ENCODE measurements at regions not wholly inside any gene's neighbourhood (a gene's known extent, or its start where the extent isn't known, plus 50 kb on each side); places are given as distances from the start of the nearest gene placed in this dataset.

DNA sequence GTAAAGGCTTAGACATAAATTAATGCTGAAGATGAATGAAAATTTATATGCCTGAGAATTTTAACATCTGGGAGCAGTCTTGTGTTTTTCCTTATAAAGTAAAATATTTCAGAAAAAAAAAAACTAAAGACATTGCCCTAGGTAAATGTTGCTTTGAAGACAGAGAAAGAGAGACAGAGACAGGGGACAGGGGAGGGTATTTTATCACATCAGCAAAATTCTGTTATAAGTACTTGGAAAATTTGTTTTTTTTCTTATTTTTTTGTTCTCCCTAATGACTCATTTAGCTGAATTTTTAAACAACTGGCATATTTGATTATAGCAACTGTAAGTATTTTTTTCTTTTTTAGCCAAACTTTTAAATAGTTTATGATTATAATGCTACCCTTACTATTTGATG, 1540.6 kb upstream of the GBE1 start:
- no peak for DNase-seq

DNA sequence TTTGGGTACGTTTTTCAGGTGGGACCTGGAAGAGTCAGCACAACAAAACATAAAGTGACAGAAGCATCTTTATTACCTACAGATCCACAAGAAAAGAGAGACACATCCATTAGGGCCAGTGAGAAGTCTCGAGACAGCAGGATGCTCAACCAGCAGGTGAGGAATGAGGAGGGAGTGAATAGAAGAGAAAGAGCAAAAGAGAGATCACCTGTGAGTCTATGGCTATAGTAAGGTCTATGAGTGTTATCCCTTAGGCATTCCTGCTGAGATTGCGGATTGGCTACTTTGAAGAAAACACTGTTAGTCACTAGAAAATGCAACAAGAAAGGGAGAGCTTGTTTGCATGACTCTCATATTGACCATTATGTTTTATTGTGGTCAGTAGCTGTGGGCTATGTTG, 1556.2 kb upstream of the GBE1 start:
- DNase-seq = no peak

DNA sequence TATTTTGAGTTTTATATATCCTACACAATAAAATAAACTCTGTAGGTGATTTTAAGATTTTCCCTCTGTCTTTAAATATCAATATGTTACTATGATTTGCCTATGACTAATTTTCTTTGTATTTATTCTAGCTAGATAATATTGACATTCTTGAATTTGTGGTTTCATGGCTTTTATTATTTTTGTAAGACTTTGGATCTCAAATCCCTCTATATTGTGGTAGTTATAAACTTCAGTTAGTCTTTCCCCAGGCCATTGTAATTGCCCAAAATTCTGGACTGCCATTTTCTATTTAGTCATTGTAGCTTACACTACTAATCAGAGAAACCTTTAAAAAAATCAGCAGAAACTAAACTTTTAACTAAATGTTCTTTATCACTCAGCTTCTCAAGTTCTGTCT, 1559.3 kb upstream of the GBE1 start:
- DNase-seq = no peak

DNA sequence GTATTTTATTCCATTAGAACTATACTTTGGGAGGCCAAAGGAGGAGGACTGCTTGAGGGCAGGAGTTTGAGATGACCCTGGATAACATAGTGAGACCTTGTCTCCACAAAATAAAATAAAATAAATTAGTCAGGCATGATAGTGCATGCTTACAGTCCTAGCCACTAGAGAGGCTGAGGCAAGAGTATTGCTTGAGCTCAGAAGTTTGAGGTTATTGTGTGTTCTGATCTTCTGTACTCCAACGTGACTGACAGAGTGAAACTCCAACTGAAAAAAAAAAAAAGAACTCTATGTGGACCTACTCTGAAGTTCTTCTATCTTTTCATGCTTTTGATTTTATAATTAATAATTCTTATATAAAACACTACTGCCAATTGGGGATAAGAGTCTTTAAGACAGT, 1560.0 kb upstream of the GBE1 start:
- DNase-seq = no peak

DNA sequence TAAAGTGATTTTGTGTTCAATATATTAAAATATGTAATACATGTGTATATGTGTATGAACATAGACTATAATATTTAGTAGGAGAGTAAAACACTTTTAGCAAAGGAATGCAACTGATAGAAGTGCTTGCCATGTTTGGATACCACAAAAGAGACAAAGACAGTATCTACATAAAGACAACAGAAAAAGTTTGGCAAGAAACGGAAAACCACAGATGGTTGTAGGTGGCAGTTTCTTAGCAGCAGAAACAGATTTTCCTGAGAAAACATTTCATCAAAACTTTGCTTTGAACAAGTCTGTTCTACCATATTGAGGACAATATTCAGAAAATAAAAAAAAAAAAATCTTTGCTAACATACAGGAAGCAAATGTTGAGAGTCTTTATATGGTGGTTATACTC, 1560.4 kb upstream of the GBE1 start:
- no peak for DNase-seq

DNA sequence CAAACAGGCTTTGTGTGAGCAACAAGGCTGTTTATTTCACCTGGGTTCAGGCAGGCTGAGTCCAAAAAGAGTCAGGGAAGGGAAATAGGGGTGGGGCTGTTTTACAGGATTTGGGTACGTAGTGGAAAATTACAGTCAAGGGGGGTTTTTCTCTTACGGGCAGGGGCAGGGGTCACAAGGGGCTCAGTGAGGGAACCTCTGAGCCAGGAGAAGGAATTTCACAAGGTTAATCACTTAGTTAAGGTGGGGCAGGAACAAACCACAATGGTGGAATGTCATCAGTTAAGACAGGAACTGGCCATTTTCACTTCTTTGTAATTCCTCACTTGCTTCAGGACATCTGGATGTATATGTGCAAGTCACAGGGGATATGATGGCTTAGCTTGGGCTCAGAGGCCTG, 1592.8 kb upstream of the GBE1 start:
- no peak for DNase-seq

DNA sequence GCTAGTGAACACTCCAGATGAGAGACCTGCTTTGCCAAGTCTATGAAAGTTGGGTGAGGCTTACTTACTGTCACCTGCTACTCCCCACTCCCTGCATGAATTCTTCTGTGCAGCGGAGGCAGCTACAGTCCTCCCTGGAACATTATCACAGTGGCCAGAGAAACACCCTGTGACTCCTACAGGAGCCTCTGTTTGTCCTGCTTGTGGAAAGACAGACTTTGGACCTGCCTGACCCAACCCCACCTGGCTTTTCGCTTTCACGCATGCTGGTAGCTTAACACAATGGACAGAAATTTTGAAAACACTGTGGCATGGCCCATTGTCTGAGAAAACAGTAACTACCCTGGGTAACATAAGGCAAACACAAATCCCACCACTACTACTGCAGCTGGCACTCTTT, 1565.5 kb upstream of the CADM2 start:
- no peak for DNase-seq

DNA sequence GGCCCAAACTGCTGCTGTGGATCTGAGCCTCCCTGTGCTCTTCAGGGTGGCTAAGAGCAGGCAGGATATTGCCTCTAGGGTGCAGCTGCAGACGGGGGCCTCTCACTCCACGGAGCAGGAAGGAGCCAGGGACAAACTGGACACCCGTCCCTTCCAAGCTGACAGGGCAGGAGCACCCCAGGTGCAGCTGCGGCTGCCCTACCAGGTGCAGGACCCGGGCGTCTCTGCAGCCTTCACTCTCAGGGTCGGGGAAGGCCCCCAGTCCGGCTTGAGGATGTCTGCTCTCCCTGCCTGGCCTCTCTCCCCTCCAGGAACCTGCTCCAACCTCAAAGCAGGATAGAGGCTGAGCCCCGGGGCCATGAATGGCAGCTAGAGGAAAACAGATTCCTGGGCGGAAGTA, 1554.9 kb upstream of the CADM2 start:
- DNase-seq = no peak

DNA sequence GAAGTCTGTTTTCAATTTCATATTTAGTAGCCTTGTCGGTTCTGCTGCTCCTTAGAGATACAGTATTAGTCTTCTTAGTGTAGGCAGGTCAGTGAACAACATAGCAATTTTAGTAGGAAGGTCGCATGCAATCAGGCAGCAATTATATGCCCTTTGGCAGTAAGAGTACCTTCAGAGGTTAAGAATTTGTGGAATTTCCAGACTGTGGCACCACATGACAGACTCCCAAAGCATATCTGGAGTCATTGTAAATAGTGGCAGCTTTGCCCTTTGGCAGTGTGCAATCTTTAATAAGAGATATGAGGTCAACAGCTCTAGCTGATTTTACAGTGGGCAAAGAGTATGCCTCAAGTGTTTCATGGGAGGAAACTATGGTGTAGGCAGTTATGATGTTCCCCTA, 1532.5 kb upstream of the CADM2 start:
- DNase-seq = no peak

DNA sequence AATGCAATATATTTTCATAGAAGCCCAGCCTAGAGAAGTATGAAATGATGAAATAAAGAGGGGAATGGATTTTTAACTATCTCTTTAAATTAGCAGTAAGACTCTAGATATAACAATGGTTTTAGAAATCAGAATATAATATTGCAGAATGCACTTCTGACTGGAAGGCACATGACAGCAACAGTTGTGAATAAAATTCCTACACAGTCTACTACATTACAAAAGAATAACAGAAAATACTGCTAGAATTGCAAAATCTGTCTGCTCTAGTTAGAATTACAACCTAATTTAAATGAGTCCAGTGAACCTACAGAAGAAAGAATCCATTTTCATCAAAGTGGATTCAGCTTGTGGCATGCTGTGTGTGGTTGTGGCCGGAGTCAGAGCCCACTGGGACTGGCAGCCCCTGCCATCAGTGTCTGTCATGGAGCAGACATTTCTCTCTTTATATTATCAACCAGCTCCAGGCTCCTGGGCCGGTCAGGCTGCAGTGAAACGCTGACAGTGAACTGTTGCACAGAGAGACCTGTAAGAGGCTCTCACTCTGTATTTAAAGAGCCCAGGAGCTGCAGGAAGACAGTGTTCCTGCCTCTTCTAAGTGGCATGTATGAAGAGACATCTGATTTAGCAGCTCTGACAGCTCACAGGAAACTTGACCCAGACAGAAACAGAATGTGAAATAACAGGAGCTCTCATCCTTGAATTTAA, 1523.8 kb upstream of the CADM2 start:
- DNase-seq = no peak

DNA sequence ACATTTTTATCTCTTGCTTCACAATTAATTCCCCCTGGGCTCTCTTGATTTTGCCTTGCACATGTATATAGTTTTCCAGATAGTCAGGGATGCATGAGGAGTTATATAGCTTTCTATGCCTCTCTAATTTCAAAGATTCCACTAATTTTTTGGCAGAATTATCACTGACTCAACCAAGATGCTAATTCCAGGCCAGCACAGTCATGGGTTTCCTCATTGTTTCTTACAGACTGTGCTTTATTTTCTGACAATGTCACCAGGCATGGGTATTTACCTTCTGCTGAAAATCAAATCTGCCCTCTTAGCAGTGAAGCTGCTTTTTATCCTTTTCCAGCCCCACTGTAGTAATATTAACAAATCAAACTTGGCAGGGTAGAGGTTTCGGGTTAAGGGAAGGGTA, 1520.6 kb upstream of the CADM2 start:
- DNase-seq = no peak

DNA sequence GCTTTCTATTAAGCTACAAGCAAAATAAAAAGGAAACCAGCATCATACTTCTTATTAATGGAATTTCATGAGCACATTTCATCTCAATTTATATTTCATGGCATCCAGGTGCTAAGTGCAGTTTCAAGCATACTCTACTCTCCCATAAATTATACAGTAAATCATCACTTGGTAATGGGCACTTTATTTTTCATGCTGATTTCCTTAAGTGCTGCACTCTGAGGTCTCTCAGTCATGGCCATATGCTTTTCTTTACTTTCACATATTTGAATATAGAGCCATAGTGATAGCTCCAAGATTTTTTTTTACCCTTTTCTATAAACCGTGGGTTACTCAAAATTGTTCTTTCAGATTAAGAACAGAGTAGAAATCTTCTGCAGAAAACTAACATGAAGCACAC, 1505.7 kb upstream of the CADM2 start:
- DNase-seq = no peak

DNA sequence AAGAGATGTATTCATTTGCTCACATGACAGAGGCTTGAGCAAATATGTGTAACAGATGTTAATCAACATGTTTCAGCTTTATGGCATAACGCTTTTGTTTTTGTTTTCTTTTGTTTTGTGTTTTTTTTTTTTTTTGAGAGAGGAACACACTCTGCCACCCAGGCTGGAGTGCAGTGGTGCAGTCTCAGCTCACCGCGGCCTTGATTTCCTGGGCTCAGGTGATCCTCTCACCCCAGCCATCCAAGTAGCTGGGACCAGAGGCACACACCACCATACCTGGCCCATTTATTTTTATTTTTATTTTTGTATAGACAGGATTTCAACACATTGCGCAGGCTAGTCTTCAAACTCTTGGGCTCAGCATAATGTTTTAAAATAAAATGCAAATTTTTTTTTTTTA, 1504.4 kb upstream of the CADM2 start:
- no peak for DNase-seq

DNA sequence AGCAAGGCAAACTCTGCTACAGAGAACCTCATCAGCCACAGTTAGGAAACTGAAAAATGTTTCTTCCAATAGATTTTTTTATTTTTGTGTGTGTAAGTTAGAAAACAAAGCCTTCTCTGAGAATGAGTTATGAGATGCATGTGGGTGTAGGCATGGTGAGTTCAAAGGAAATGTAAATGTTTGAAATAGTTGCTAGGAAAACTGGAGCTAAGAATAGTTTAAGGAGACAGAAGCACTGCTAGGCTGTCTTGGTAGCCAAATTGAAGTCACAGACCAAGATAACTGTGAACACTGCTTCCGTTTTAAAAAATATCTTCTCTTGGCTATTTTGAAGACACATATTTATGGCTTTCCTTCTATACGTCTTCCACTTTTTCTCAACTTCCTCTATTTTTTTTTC, 1501.2 kb upstream of the CADM2 start:
- DNase-seq = peak; percentile 31

DNA sequence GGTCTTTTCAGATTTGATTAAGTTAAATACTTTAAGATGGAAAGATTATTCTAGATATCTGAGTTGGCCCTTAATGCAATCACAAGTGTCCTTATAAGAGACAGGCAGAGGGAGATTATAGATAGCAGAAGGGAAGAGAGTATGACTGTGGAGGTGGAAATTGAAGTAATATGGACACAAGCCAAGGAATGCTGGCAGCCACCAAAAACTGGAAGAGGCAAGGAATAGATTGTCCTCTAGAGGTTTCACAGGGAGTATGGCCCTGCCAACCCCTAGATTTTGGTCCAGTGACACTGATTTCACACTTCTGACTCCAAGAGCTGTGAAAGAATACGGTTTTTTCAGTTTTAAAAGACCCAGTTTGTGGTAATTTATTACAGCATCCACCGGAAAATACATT, 1498.7 kb upstream of the CADM2 start:
- no peak for DNase-seq

DNA sequence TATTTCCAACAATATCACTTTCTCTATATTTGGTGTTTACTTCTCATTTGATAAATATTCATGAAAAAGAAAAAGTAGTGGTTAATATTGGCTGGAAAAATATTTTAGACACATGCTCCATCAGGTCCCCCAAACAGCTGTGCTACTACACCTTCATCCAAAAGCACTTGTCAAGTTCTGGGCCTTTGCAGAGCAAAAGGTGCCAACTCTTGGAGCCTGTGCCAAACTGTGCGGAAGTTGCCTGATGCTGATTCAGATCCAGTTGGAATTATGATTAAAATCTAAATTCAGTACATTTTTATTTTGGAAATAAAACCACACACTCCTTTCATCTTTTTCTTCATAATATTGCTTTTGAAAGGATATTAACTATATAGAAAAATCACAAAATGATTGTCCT, 1497.4 kb upstream of the CADM2 start:
- DNase-seq = no peak

DNA sequence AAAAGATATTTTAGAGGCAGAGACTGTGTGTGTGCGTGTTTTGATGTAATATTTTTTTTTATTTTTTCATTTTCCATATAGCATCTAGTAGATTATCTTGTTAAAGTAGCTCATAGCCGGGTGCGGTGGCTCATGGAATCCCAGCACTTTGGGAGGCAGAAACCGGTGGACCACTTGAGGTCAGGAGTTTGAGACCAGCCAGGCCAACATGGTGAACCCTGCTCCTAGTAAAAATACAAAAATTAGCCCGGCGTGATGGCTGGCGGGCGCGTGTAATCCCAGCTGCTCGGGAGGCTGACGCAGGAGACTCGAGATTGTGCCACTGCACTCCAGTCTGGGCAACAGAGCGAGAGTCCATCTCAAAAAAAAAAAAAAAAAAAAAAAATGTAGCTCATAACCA, 1481.2 kb upstream of the CADM2 start:
- no peak for DNase-seq

DNA sequence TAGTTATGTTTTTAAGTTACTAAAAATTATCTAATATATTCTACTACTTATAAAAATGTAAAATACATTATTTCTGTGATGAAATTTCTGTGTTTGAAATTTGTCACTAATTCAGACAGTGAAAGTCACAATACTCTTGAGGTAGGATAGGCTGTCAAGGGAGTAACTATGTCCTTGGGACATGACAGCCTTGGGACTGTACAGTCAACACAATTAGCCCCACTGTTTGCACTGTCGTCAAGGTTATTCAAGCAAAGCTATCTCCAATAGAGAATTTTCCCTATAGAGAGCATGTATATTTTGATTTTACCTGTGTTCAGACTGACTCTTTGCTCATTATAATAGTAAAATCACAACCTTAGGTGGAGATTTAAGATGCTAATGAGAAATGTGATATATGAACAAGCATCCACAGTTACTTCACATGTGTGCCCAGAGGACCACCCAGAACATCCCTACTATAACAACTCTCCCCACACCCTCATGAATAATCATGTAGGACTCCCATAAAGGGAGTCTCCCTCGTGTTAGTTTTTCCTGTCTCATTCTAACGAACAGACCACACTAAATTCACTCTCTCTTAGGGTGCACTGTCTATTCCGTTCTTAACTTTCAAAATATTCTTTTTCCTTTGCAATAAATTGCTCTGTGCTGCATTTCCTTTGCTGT, 1476.3 kb upstream of the CADM2 start:
- no peak for DNase-seq

DNA sequence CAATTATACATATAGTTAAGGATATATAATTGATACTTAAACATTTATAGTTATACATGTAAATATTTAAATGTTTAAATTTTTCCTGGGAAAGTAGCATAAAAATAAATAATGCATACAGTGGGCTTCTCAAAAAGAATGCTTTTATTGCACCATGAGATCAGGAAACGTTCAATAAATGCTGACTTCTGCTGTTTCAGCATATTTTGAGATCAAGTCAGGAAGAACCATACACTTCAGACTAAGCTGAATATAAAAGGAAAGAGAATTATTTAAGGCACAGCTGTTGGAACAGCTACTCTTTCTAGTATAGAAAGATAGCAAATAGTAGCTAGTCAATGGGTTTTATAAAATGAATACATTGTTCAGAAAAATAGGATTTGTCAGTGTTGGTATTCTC, 1462.3 kb upstream of the CADM2 start:
- DNase-seq = no peak

DNA sequence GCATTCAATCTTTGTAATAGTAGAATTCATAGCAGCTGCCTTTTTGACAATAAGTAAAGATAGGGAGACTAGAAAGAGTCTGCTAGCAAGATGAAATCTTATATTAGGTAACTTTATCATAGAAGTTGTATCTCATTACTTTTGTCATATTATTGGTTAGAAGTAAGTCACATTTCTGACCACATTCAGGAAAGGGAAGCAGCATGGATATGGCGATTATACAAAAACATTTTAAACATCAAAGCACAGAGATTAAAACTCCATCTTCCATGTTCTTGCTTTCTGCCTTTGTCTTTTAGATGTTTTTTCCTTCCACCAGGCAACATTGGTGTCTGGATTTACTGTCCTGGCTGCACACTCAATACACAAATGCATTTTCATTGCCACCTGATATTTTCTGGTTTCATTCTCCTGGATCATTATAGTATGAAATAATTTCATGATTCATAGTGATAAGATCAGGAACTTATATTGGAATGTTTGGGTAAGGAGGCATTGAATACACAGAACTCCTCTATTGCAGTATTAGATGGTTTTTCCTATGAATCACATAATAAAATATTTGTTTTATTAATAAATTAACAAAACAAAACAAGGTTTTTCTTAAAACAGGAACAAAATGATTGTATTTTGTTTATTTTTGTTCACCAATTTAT, 1460.3 kb upstream of the CADM2 start:
- peak; percentile 30 for DNase-seq

DNA sequence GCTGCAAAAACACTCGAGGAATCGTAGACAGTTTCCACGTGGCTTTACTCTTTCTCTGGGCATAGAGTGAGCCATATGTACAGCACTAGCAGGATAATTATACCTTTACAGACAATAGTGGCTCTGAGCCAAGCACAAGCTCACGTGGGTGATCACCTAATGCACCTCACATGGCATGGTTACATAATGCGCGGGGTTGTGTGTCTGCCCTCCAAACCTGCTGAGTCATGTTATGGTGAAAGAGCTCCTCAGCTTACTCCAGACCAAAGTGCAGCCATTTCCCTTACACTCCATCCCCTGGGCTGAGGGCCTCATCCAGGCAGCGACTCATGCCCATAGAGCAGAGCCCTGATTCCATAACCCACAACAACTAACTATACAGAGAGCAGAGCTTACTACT, 1458.4 kb upstream of the CADM2 start:
- peak; percentile 20 for DNase-seq

DNA sequence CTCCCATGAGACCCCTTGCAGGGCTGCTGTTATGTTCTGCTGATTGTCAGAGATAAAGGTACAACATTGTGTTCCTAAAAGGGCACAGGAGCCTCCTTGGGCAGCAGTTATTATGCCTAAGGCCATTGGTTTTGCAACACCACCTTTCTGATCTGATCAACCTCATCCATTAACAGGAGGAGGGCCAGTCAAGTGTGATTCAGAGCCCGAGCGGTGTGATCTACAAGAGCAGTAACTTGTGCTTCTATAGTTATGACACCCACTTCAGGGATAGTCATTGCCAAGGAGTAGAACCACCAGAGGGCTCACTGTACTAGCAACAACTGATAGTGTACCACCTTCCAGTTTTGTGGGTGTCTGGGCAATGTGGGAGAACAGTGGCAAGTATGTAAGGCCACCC, 1457.9 kb upstream of the CADM2 start:
- DNase-seq = no peak

DNA sequence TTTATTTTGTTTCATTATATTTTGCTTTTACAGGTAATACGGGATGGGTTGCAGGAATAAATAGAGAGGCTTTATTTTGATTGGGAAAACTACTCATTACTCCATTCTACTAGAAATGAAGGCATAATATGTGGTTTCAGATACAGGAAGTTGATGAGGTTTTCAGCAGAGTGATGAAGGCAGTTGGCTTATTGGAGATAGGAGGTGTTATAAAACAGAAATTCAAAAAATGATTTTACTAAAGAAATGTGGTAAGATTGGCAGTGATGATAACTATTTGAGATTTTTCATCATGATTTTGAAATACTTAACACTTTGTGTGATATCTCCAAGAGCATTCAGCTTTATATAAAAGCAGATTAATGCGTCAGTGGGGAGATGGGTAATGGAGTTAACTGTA, 1445.7 kb upstream of the CADM2 start:
- peak; percentile 41 for DNase-seq

DNA sequence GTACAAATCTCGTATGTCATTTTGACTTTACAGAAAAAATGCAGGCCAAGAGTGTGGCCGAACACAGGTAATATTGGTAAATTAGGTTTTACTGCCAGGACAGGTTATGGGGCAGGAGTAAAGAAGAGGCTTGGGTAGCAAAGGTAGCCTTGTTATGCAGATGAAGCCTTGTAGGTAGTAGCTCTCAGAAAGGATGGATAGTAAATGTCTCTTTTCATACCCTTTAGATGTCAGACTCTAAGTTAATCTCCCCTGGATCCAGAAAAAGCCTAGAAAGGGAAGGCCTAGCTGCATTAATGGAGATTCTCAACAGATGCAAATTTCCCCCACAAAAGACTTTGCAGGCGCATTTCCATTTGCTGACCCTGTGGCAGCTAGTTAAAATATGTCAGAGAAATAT, 1445.1 kb upstream of the CADM2 start:
- DNase-seq = no peak

Measured in hematopoietic multipotent progenitor cell treated with erythropoietin and hydrocortisone succinate and interleukin-3 and kit ligand, for 4 days (in vitro differentiated cells).